DND-41 (cell line): ENCODE measurements at regions not wholly inside any gene's neighbourhood (a gene's known extent, or its start where the extent isn't known, plus 50 kb on each side); places are given as distances from the start of the nearest gene placed in this dataset.
"Not testable (repeated sequence)": the region's sequence is repeated elsewhere in the genome, so short reads cannot be mapped to it uniquely, and the experiment has no call there.

ENCODE experiments used
- EZH2 ChIP-seq: IDR thresholded peaks from 3 replicates; pipeline ENCODE4 v1.6.1; 2012; ENCODE audit warnings: borderline replicate concordance, low read depth, mild to moderate bottlenecking, moderate library complexity, low read length, inconsistent platforms; ENCODE audit not compliant: severe bottlenecking
- TF ChIP-seq, protein P1 (sequence below): IDR thresholded peaks from 2 replicates; pipeline ENCODE4 v1.5.1; 2012; ENCODE audit warnings: borderline replicate concordance, low read length, moderate library complexity, mild to moderate bottlenecking; ENCODE audit not compliant: poor library complexity, severe bottlenecking; ENCODE audit errors: extremely low read depth

DNA sequence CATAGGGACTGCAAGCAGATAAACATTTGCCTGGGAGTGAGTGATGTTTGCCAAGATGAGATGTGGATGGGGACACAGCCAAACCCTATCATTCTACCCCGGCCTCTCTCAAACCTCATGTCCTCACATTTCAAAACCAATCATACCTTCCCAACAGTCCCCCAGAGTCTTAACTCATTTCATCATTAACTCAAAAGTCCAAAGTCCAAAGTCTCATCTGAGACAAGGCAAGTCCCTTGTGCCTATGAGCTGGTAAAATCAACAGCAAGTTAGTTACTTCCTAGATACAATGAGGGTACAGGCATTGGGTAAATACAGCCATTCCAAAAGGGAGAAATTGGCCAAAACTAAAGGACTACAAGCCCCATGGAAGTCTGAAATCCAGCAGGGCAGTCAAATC is 822.9 kb upstream of the SPRY2 start:
- TF ChIP-seq, protein P1, sequence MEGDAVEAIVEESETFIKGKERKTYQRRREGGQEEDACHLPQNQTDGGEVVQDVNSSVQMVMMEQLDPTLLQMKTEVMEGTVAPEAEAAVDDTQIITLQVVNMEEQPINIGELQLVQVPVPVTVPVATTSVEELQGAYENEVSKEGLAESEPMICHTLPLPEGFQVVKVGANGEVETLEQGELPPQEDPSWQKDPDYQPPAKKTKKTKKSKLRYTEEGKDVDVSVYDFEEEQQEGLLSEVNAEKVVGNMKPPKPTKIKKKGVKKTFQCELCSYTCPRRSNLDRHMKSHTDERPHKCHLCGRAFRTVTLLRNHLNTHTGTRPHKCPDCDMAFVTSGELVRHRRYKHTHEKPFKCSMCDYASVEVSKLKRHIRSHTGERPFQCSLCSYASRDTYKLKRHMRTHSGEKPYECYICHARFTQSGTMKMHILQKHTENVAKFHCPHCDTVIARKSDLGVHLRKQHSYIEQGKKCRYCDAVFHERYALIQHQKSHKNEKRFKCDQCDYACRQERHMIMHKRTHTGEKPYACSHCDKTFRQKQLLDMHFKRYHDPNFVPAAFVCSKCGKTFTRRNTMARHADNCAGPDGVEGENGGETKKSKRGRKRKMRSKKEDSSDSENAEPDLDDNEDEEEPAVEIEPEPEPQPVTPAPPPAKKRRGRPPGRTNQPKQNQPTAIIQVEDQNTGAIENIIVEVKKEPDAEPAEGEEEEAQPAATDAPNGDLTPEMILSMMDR: not testable (repeated sequence)
- TF ChIP-seq EZH2: not testable (repeated sequence)
